GM13977 (cell line): ENCODE measurements at regions not wholly inside any gene's neighbourhood (a gene's known extent, or its start where the extent isn't known, plus 50 kb on each side); places are given as distances from the start of the nearest gene placed in this dataset.
"Not testable (repeated sequence)": the region's sequence is repeated elsewhere in the genome, so short reads cannot be mapped to it uniquely, and the experiment has no call there.

Source experiments
- DNase-seq: peaks from one replicate; pipeline ENCODE4 v3.0.0; 2012; ENCODE audit warnings: low spot score
- CTCF ChIP-seq: IDR thresholded peaks from 2 replicates; pipeline ENCODE4 v1.5.1; 2012; ENCODE audit warnings: mild to moderate bottlenecking, control low read depth; ENCODE audit not compliant: insufficient read depth; ENCODE audit errors: extremely low read depth, missing control alignments
- in situ Hi-C: fragments of 300-500 bp; cut with MboI; formaldehyde crosslinking; loops from one replicate; pipeline ENCODE4 v1.12.0; 2022; ENCODE audit warnings: low sequenced_read_pairs, low pct_unique_long_range_greater_than_20kb, mixed read lengths, inconsistent platforms; ENCODE audit not compliant: unreplicated experiment

- DNase-seq: no peak
- TF ChIP-seq CTCF: no peak
- in situ Hi-C loops: no loop called here
Measured at GRCh38 chr7:4486907-4487306, 195.2 kb upstream of the FOXK1 start.

- DNase-seq, in situ Hi-C loops: not testable (repeated sequence)
Measured at GRCh38 chr7:4496911-4497310, 185.2 kb upstream of the FOXK1 start.

- in situ Hi-C loops: no loop called here
- TF ChIP-seq CTCF: no peak
- DNase-seq: no peak
Measured at GRCh38 chr7:4500812-4501211, 181.3 kb upstream of the FOXK1 start.

- in situ Hi-C loops, DNase-seq: not testable (repeated sequence)
Measured at GRCh38 chr7:4507886-4508285, 174.2 kb upstream of the FOXK1 start.

- TF ChIP-seq CTCF: no peak
- DNase-seq: no peak
Measured at GRCh38 chr7:4513450-4513849, 168.6 kb upstream of the FOXK1 start.

GRCh38 chr7:4519819-4520520, 162.1 kb upstream of the FOXK1 start:
- in situ Hi-C loops: no loop called here
- no peak for TF ChIP-seq CTCF
- no peak for DNase-seq

More at GRCh38 chr7:4513450-4513849, 168.6 kb upstream of the FOXK1 start:
- in situ Hi-C loops: no loop called here

GRCh38 chr7:4523219-4523618, 158.9 kb upstream of the FOXK1 start:
- no peak for TF ChIP-seq CTCF
- no peak for DNase-seq
- in situ Hi-C loops: no loop called here

- in situ Hi-C loops: no loop called here
- TF ChIP-seq CTCF: no peak
- DNase-seq: no peak
Measured at GRCh38 chr7:4523873-4524272, 158.2 kb upstream of the FOXK1 start.
